Panc1 (cell line): ENCODE measurements at regions not wholly inside any gene's neighbourhood (a gene's known extent, or its start where the extent isn't known, plus 50 kb on each side); places are given as distances from the start of the nearest gene placed in this dataset.

Experiments used
- ATAC-seq: fragments of 200-7000 bp; cut with Tn5 transposase; 2 replicates; pipeline ENCODE4 v1.9.1; 2020; ENCODE audit warnings: mild to moderate bottlenecking, moderate library complexity
- BruUV-seq: library from RNA; stranded (reverse); fragments of 400-500 nt; replicated peaks from 2 replicates; lab custom pipeline; 2021; lab: Mats Ljungman, UMichigan
- CTCF ChIA-PET: fragments of 300-600 bp; sonication (Branson Sonifier 250); formaldehyde crosslinking; loops from one replicate; lab custom pipeline; 2022; ENCODE audit warnings: antibody characterized with exemption; lab: Charles Lee
- POLR2A ChIA-PET: fragments of 300-600 bp; sonication (Branson Sonifier 250); formaldehyde crosslinking; loops from one replicate; lab custom pipeline; 2022; ENCODE audit warnings: antibody characterized with exemption; lab: Charles Lee
- DNase-seq: peaks from one replicate; pipeline ENCODE4 v3.0.0-alpha.2; 2010; ENCODE audit warnings: low read depth, low spot score
- H3K27ac ChIP-seq: 2 replicates; pipeline ENCODE4 v1.5.1; 2011; ENCODE audit warnings: mild to moderate bottlenecking, low read length, inconsistent platforms
- H3K27me3 ChIP-seq: fragments of 200-500 bp; sonication (Bioruptor generic); 2 replicates; pipeline ENCODE4 v1.6.0; 2014; ENCODE audit warnings: low read length, inconsistent platforms; ENCODE audit not compliant: control insufficient read depth, insufficient read depth
- H3K36me3 ChIP-seq: fragments of 200-500 bp; sonication (Bioruptor generic); 2 replicates; pipeline ENCODE4 v1.5.1; 2014; ENCODE audit warnings: inconsistent platforms, mild to moderate bottlenecking, low read length, moderate library complexity; ENCODE audit not compliant: control insufficient read depth, insufficient read depth
- H3K4me1 ChIP-seq: 2 replicates; pipeline ENCODE4 v1.5.1; 2011; ENCODE audit warnings: inconsistent platforms, mild to moderate bottlenecking, low read length, moderate library complexity; ENCODE audit not compliant: control insufficient read depth, insufficient read depth
- H3K4me3 ChIP-seq, 2 experiments: 2 replicates each; pipeline ENCODE4 v1.5.1; 2011 to 2012; ENCODE audit warnings: low read depth in 2 of 2, low read length in 2 of 2, mild to moderate bottlenecking in 2 of 2, inconsistent platforms in 1 of 2, moderate library complexity in 1 of 2
- H3K9me3 ChIP-seq: fragments of 200-500 bp; sonication (Bioruptor generic); 2 replicates; pipeline ENCODE4 v1.5.1; 2014; ENCODE audit warnings: low read depth, mild to moderate bottlenecking, inconsistent platforms, low read length, moderate library complexity; ENCODE audit not compliant: control insufficient read depth, insufficient read depth
- CTCF ChIP-seq: fragments of 450-650 bp; IDR thresholded peaks from 2 replicates; pipeline ENCODE4 v1.5.1; 2017; ENCODE audit warnings: mild to moderate bottlenecking
- POLR2AphosphoS5 ChIP-seq: IDR thresholded peaks from 2 replicates; pipeline ENCODE4 v1.6.1; 2012; ENCODE audit warnings: mild to moderate bottlenecking, low read depth, low read length, moderate library complexity
- REST ChIP-seq, 2 experiments: IDR thresholded peaks; 2 replicates each; pipeline ENCODE4 v1.6.1; 2011 to 2012; ENCODE audit warnings: low read depth in 2 of 2, control low read depth in 1 of 2, low read length in 1 of 2, mild to moderate bottlenecking in 1 of 2, moderate library complexity in 1 of 2; ENCODE audit not compliant: insufficient read depth in 1 of 2
- SIN3A ChIP-seq: IDR thresholded peaks from 2 replicates; pipeline ENCODE4 v1.6.1; 2012; ENCODE audit warnings: low read depth, mild to moderate bottlenecking, low read length, moderate library complexity, borderline replicate concordance; ENCODE audit not compliant: insufficient read depth
- TCF7L2 ChIP-seq: IDR thresholded peaks from 2 replicates; pipeline ENCODE4 v1.6.1; 2011; ENCODE audit warnings: mild to moderate bottlenecking, low read depth, low read length, inconsistent platforms
- in situ Hi-C: cut with HindIII; loops from 2 replicates; pipeline ENCODE4 v1.10.0; 2016; ENCODE audit warnings: low sequenced_read_pairs, low pct_unique_long_range_greater_than_20kb
- intact Hi-C: fragments of 100-400 bp; cut with micrococcal nuclease; formaldehyde crosslinking; loops from one replicate; pipeline ENCODE4 v1.10.0; 2022; ENCODE audit not compliant: unreplicated experiment

- ChIA-PET POLR2A (no interaction called here), CTCF (no interaction called here)
- BruUV-seq: no TSS peak
- Histone ChIP-seq H3K27ac (no peak overlapping the region), H3K36me3 (no peaks in the 10 kb centered on the region), H3K4me1 (no peaks in the 10 kb centered on the region), H3K27me3 (no peaks in the 10 kb centered on the region), H3K4me3 (no peak overlapping the region), H3K9me3 (no peaks in the 10 kb centered on the region)
- intact Hi-C loops (no loop called here), in situ Hi-C loops (no loop called here)
- DNase-seq (no peak), ATAC-seq (no peak)
- no peak for TF ChIP-seq POLR2AphosphoS5
- no peak for TF ChIP-seq CTCF
- TF ChIP-seq TCF7L2: no peak
- no peak for TF ChIP-seq SIN3A
- no peak for TF ChIP-seq REST (IDR thresholded peaks at IDR 0.05; ENCODE audit: insufficient read depth in 1 of 2, low read depth in 2 of 2, low read length in 1 of 2)
Observed at GRCh38 chr22:44407171-44407986, 90.7 kb downstream of the RTL6 start.

GRCh38 chr22:44406341-44407170, 91.5 kb downstream of the RTL6 start:
- H3K36me3 ChIP-seq: no peaks in the 10 kb centered on the region
- TF ChIP-seq REST (IDR thresholded peaks at IDR 0.05; ENCODE audit: insufficient read depth in 1 of 2, low read depth in 2 of 2, low read length in 1 of 2) (no peak), TCF7L2 (no peak), CTCF (no peak), POLR2AphosphoS5 (no peak), SIN3A (no peak)
- in situ Hi-C loops: no loop called here
- BruUV-seq: no TSS peak
- H3K27me3 ChIP-seq: no peaks in the 10 kb centered on the region
- H3K9me3 ChIP-seq: no peaks in the 10 kb centered on the region
- ChIA-PET POLR2A (no interaction called here), CTCF (no interaction called here)
- H3K4me1 ChIP-seq: no peaks in the 10 kb centered on the region
- no peak overlapping the region for H3K4me3 ChIP-seq
- ATAC-seq (no peak; the same call in 1 of the 2 replicates), DNase-seq (no peak)
- intact Hi-C loops: no loop called here
- no peak overlapping the region for H3K27ac ChIP-seq
